Daoy (cell line): ENCODE measurements at regions not wholly inside any gene's neighbourhood (a gene's known extent, or its start where the extent isn't known, plus 50 kb on each side); places are given as distances from the start of the nearest gene placed in this dataset.

Experiments used
- DNase-seq: peaks from one replicate; pipeline ENCODE4 v3.0.0-alpha.2; 2015; ENCODE audit warnings: low read depth

- no peak for DNase-seq
Observed at GRCh38 chr2:144242311-144242710, 277.6 kb downstream of the ZEB2 start.

GRCh38 chr2:144241801-144242200 lies 278.1 kb downstream of the ZEB2 start:
- DNase-seq = no peak

GRCh38 chr2:144240656-144241339 lies 279.1 kb downstream of the ZEB2 start:
- no peak for DNase-seq

GRCh38 chr2:144239726-144240125 lies 280.2 kb downstream of the ZEB2 start:
- no peak for DNase-seq

- DNase-seq = no peak
Observed at GRCh38 chr2:144239306-144239705, 280.6 kb downstream of the ZEB2 start.

GRCh38 chr2:144237830-144238627 lies 281.9 kb downstream of the ZEB2 start:
- no peak for DNase-seq

GRCh38 chr2:144237108-144237507 lies 282.8 kb downstream of the ZEB2 start:
- no peak for DNase-seq

- DNase-seq = no peak
Observed at GRCh38 chr2:144235050-144235449, 284.9 kb downstream of the ZEB2 start.

- no peak for DNase-seq
Observed at GRCh38 chr2:144234542-144234871, 285.4 kb downstream of the ZEB2 start.

- no peak for DNase-seq
Observed at GRCh38 chr2:144233733-144234541, 286.0 kb downstream of the ZEB2 start.

GRCh38 chr2:144233317-144233716 lies 286.6 kb downstream of the ZEB2 start:
- DNase-seq = no peak

GRCh38 chr2:144230448-144231085 lies 289.4 kb downstream of the ZEB2 start:
- peak; percentile 24 for DNase-seq

GRCh38 chr2:144230033-144230432 lies 289.9 kb downstream of the ZEB2 start:
- DNase-seq = no peak

- no peak for DNase-seq
Observed at GRCh38 chr2:144229296-144229695, 290.6 kb downstream of the ZEB2 start.

- no peak for DNase-seq
Observed at GRCh38 chr2:144227427-144228105, 292.4 kb downstream of the ZEB2 start.

GRCh38 chr2:144225076-144225475 lies 294.8 kb downstream of the ZEB2 start:
- no peak for DNase-seq

- no peak for DNase-seq
Observed at GRCh38 chr2:144224472-144224871, 295.4 kb downstream of the ZEB2 start.

GRCh38 chr2:144219979-144220378 lies 299.9 kb downstream of the ZEB2 start:
- DNase-seq = no peak

- no peak for DNase-seq
Observed at GRCh38 chr2:144217853-144218633, 301.9 kb downstream of the ZEB2 start.
